GM18505 (cell line): ENCODE measurements at regions not wholly inside any gene's neighbourhood (a gene's known extent, or its start where the extent isn't known, plus 50 kb on each side); places are given as distances from the start of the nearest gene placed in this dataset.
"Not testable (repeated sequence)": the region's sequence is repeated elsewhere in the genome, so short reads cannot be mapped to it uniquely, and the experiment has no call there.

Source experiments
- ATAC-seq: cut with Tn5 transposase; IDR thresholded peaks from one replicate; pipeline ENCODE4 v1.9.1; 2021; ENCODE audit not compliant: unreplicated experiment
- POLR2A ChIP-seq: IDR thresholded peaks from 4 replicates; pipeline ENCODE4 v1.6.1; 2011; ENCODE audit warnings: borderline replicate concordance; ENCODE audit not compliant: insufficient read depth, insufficient read length; ENCODE audit errors: extremely low read depth

DNA sequence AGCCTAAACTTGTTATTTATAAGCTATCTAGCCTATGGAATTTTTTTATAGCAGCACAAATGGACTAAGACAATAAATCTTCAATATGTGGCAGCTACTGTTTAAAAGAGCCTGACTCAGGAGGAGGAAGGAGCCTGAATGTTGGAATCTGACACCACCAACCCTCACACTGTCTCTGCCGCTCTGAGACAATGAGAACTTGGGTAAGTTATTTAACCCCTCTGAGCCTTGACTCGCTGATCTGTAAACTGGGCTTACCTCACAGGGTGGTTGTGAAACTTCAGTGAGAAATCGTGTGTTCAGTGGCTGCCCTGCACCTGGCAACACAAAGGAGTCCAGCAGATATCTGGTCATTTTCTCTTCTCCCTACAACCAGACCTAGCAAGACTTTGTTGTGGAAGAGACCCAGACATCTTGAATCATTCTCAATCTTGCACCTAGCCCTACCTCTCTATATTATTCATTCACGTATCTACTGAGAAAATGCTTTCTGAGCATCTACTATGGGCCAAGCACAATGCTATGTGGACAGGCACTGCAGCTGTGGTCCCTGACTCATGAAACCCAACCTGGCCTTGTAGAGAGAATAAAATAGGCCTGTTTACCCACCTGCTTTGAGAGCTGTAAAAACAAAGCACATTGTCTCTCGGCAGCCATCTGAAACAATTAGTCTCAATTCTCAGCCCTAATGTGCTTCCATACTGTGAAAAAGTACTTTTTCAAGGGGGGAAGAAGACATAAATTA is 81.9 kb upstream of the SLC25A36 start:
- no peak for TF ChIP-seq POLR2A
- no peak for ATAC-seq

GRCh38 chr3:140863580-140864009 is 78.0 kb upstream of the SLC25A36 start:
- no peak for TF ChIP-seq POLR2A
- no peak for ATAC-seq

- ATAC-seq, result no peak
- no peak for TF ChIP-seq POLR2A
Observed at GRCh38 chr3:140870351-140870750, 71.3 kb upstream of the SLC25A36 start.

DNA sequence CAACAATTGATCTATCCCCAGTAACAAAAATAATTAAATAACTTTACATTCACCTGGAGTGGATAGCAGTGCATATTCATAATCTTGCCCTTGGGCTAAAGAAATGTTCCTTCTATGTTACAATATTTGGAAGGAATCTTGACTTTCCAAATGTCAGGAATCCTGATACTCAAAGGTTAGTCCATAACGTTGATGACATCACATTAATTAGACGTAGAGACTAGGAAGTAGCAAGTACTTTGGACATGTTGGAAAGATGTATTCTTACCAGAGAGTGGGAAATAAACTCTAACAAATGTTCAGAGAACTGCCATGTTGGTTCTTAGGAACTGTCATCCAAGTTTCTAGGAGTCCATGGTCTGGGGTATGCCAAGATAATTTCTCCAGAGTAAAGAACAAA is 70.6 kb upstream of the SLC25A36 start:
- no peak for ATAC-seq
- no peak for TF ChIP-seq POLR2A

GRCh38 chr3:140872165-140872564 is 69.5 kb upstream of the SLC25A36 start:
- ATAC-seq, result not testable (repeated sequence)

- TF ChIP-seq POLR2A, result no peak
- no peak for ATAC-seq
Observed at GRCh38 chr3:140883428-140884040, 58.1 kb upstream of the SLC25A36 start.

DNA sequence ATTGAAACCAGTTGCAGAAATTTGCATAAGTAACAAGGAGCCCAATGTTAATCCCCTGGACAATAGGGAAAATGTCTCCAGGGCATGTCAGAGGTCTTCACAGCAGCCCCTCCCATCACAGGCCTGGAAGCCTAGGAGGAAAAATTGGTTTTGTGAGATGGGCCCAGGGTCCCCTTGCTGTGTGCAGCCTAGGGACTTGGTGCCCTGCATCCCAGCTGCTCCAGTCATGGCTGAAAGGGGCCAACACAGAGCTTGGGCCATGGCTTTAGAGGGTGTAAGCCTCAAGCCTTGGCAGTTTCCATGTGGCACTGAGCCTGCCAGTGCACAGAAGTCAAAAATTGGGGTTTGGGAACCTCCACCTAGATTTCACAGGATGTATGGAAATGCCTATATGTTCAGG is 55.9 kb upstream of the SLC25A36 start:
- ATAC-seq, result not testable (repeated sequence)
